Activated B cell treated with CpG ODN at 0.5 μM for 24 hours (primary cell): ENCODE measurements at regions not wholly inside any gene's neighbourhood (a gene's known extent, or its start where the extent isn't known, plus 50 kb on each side); places are given as distances from the start of the nearest gene placed in this dataset.

Experiments used
- ATAC-seq: fragments of 200-7000 bp; cut with Tn5 transposase; one replicate; pipeline ENCODE4 v1.10.0; 2021; ENCODE audit warnings: low read depth, mild to moderate bottlenecking, moderate library complexity
- CTCF ChIA-PET: fragments of 350-600 bp; sonication (Branson Sonifier 250); formaldehyde crosslinking; loops from one replicate; lab custom pipeline; 2021; ENCODE audit warnings: antibody characterized with exemption; lab: Charles Lee
- POLR2A ChIA-PET: fragments of 350-600 bp; sonication (Branson Sonifier 250); formaldehyde crosslinking; loops from one replicate; lab custom pipeline; 2021; ENCODE audit warnings: antibody characterized with exemption; lab: Charles Lee
- DNase-seq: peaks from one replicate; pipeline ENCODE4 v3.0.0; 2022
- H3K27ac Mint-ChIP-seq: one replicate; pipeline ENCODE4 v1.8.0; 2020; ENCODE audit warnings: mixed read lengths
- H3K27me3 Mint-ChIP-seq: one replicate; pipeline ENCODE4 v1.8.0; 2021; ENCODE audit warnings: mixed read lengths
- H3K36me3 Mint-ChIP-seq: one replicate; pipeline ENCODE4 v1.8.0; 2021; ENCODE audit warnings: low read depth, mixed read lengths
- H3K4me1 Mint-ChIP-seq: one replicate; pipeline ENCODE4 v1.8.0; 2021; ENCODE audit warnings: mixed read lengths
- H3K4me3 Mint-ChIP-seq: one replicate; pipeline ENCODE4 v1.8.0; 2020; ENCODE audit warnings: mild to moderate bottlenecking, mixed read lengths
- H3K9me3 Mint-ChIP-seq: one replicate; pipeline ENCODE4 v1.8.0; 2020; ENCODE audit warnings: mixed read lengths
- CTCF ChIP-seq: fragments of 200-600 bp; IDR thresholded peaks from one replicate; pipeline ENCODE4 v1.8.0; 2022; ENCODE audit warnings: antibody characterized with exemption, mild to moderate bottlenecking
- intact Hi-C: fragments of 100-400 bp; cut with micrococcal nuclease; formaldehyde crosslinking; loops from one replicate; pipeline ENCODE4 v1.15.1; 2024

- no peak for TF ChIP-seq CTCF
- ATAC-seq: no peak
- Mint-ChIP-seq H3K36me3 (no peaks in the 10 kb centered on the region), H3K4me1 (no peaks in the 10 kb centered on the region), H3K27ac (no peak overlapping the region), H3K27me3 (no peaks in the 10 kb centered on the region), H3K4me3 (no peak overlapping the region), H3K9me3 (peaks cover 4% of the 10 kb centered on the region)
- CTCF ChIA-PET: no interaction called here
- no peak for DNase-seq
- POLR2A ChIA-PET: no interaction called here
- intact Hi-C loops: no loop called here
Observed at GRCh38 chr3:55300701-55301100, 186.4 kb downstream of the WNT5A start.

DNA sequence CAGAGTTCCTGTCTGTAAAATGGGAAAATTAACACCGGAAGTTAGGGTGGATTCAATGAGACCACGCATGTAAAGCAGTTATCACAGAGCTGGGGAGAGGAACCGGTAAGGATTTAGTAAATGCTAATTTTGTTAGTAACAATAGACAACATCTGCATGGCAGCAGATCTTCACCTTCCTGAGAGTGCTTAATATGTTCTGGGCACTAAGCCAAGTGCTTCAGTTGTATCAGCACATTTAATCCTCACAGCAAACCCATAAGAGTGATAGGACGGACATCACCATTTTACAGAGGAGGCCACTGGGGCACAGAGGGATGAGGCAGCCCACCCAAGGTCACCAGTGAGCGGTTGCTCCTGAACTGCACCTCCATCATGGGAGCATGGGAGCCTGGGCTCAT, 189.4 kb downstream of the WNT5A start:
- Mint-ChIP-seq H3K27me3 (no peaks in the 10 kb centered on the region), H3K36me3 (no peaks in the 10 kb centered on the region), H3K9me3 (peaks cover 4% of the 10 kb centered on the region), H3K4me3 (no peak overlapping the region), H3K4me1 (no peaks in the 10 kb centered on the region), H3K27ac (no peak overlapping the region)
- intact Hi-C loops: no loop called here
- no peak for TF ChIP-seq CTCF
- ATAC-seq: no peak
- no peak for DNase-seq
- ChIA-PET CTCF (no interaction called here), POLR2A (no interaction called here)

DNA sequence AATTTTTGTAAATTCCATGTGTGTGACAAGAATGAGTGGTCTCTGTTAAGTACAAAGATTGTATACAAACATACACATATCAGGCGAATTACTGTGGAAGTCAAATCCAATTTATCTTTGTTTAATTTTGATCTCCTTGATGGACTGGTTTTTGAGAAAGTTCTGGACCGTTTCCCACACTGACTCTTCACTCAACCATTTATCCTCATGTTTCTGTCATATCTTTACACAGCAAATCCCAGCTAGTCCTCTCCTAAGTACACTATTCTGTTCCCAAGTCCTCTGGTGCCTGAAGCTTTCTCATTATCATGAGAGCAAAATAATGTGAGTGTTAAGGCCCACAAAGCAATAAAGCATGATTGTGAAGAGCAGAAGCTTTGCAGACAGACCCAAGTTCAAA, 189.9 kb downstream of the WNT5A start:
- intact Hi-C loops: no loop called here
- no peaks in the 10 kb centered on the region for H3K36me3 Mint-ChIP-seq
- ChIA-PET CTCF (no interaction called here), POLR2A (no interaction called here)
- H3K4me3 Mint-ChIP-seq: no peak overlapping the region
- no peak for TF ChIP-seq CTCF
- H3K4me1 Mint-ChIP-seq: no peaks in the 10 kb centered on the region
- H3K27me3 Mint-ChIP-seq: no peaks in the 10 kb centered on the region
- no peak for DNase-seq
- H3K27ac Mint-ChIP-seq: no peak overlapping the region
- no peak for ATAC-seq
- H3K9me3 Mint-ChIP-seq: peaks cover 4% of the 10 kb centered on the region

DNA sequence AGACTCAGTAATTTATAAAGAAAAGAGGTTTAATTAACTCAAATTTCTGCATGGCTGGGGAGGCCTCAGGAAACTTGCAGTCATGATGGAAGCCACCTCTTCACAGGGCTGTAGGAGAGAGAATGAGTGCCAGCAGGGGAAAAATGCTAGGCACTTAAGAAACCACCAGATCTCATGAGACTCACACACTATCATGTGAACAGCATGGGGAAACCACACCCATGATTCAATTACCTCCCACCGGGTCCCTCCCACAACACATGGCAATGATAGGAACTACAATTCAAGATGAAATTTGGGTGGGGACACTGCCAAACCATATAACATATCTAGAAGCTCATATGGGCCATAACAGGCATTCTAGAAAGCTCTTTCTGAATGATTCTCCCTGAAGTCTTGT, 190.3 kb downstream of the WNT5A start:
- Mint-ChIP-seq H3K36me3 (no peaks in the 10 kb centered on the region), H3K4me1 (no peaks in the 10 kb centered on the region), H3K27ac (no peak overlapping the region), H3K27me3 (no peaks in the 10 kb centered on the region), H3K4me3 (no peak overlapping the region), H3K9me3 (peaks cover 4% of the 10 kb centered on the region)
- no peak for TF ChIP-seq CTCF
- intact Hi-C loops: no loop called here
- ChIA-PET CTCF (no interaction called here), POLR2A (no interaction called here)
- DNase-seq (no peak), ATAC-seq (no peak)

GRCh38 chr3:55296030-55296429, 191.1 kb downstream of the WNT5A start:
- H3K9me3 Mint-ChIP-seq: peaks cover 4% of the 10 kb centered on the region
- ATAC-seq (no peak), DNase-seq (no peak)
- intact Hi-C loops: no loop called here
- ChIA-PET CTCF (no interaction called here), POLR2A (no interaction called here)
- no peak overlapping the region for H3K4me3 Mint-ChIP-seq
- H3K36me3 Mint-ChIP-seq: no peaks in the 10 kb centered on the region
- no peak overlapping the region for H3K27ac Mint-ChIP-seq
- no peak for TF ChIP-seq CTCF
- no peaks in the 10 kb centered on the region for H3K4me1 Mint-ChIP-seq
- H3K27me3 Mint-ChIP-seq: no peaks in the 10 kb centered on the region
